H1 (cell line): ENCODE measurements at regions not wholly inside any gene's neighbourhood (a gene's known extent, or its start where the extent isn't known, plus 50 kb on each side); places are given as distances from the start of the nearest gene placed in this dataset.

Experiments used
- CTCF ChIA-PET: fragments of 300-600 bp; sonication (Branson Sonifier 250); formaldehyde crosslinking; loops from one replicate; lab custom pipeline; 2021; ENCODE audit not compliant: partially characterized antibody; lab: Charles Lee
- POLR2A ChIA-PET: fragments of 300-600 bp; sonication (Branson Sonifier 250); formaldehyde crosslinking; loops from one replicate; lab custom pipeline; 2021; ENCODE audit warnings: inconsistent platforms; ENCODE audit not compliant: partially characterized antibody; lab: Charles Lee
- DNase-seq, 2 experiments: peaks; one replicate each; pipeline versions ENCODE4 v3.0.0 to v3.0.0-alpha.2; 2010 to 2022; ENCODE audit warnings: low spot score in 2 of 2, low read depth in 1 of 2, mixed read lengths in 1 of 2
- FAIRE-seq: peaks from 2 replicates; lab custom pipeline; 2011; peaks lifted over from hg19 to GRCh38; lab: Jason Lieb, UNC
- H2AFZ ChIP-seq: 2 replicates; pipeline ENCODE4 v1.8.1; 2012; ENCODE audit warnings: low read length, inconsistent platforms
- H2AK5ac ChIP-seq: 2 replicates; pipeline ENCODE4 v1.6.1; 2013; ENCODE audit warnings: low read depth, low read length
- H2BK120ac ChIP-seq: replicated peaks from 2 replicates; pipeline ENCODE3; 2013; ENCODE audit warnings: low read depth, low read length, inconsistent platforms
- H2BK12ac ChIP-seq: 2 replicates; pipeline ENCODE4 v1.6.1; 2013; ENCODE audit warnings: low read depth, low read length
- H2BK15ac ChIP-seq: 2 replicates; pipeline ENCODE4 v1.6.1; 2013; ENCODE audit warnings: low read length
- H2BK20ac ChIP-seq: 2 replicates; pipeline ENCODE4 v1.6.1; 2013; ENCODE audit warnings: low read length
- H2BK5ac ChIP-seq: 2 replicates; pipeline ENCODE4 v1.6.1; 2013; ENCODE audit warnings: low read depth, low read length
- H3K14ac ChIP-seq: 2 replicates; pipeline ENCODE4 v1.6.1; 2013; ENCODE audit warnings: inconsistent platforms; ENCODE audit not compliant: insufficient read length
- H3K18ac ChIP-seq: 2 replicates; pipeline ENCODE4 v1.6.1; 2013; ENCODE audit warnings: low read length; ENCODE audit errors: extremely low read depth
- H3K23ac ChIP-seq: 2 replicates; pipeline ENCODE4 v1.6.1; 2013; ENCODE audit warnings: inconsistent platforms; ENCODE audit not compliant: insufficient read length
- H3K23me2 ChIP-seq: 2 replicates; pipeline ENCODE4 v1.6.1; 2013; ENCODE audit warnings: low read depth, low read length
- H3K27ac ChIP-seq: 2 replicates; pipeline ENCODE4 v1.6.1; 2011; ENCODE audit warnings: low read depth, low read length, inconsistent platforms
- H3K27me3 ChIP-seq, 4 experiments: replicated peaks in 1 of 4; 1 replicate in 1 of 4; 2 replicates in 3 of 4; pipeline versions ENCODE4 v1.6.1 to v1.8.1; 2011 to 2013; ENCODE audit warnings: low read length in 3 of 4, mild to moderate bottlenecking in 3 of 4, inconsistent platforms in 2 of 4, mixed read lengths in 2 of 4, moderate library complexity in 1 of 4; ENCODE audit not compliant: control insufficient read depth in 3 of 4, insufficient read depth in 3 of 4; ENCODE audit errors: extremely low read depth in 1 of 4
- H3K36me3 ChIP-seq, 4 experiments: 2 replicates each; pipeline versions ENCODE4 v1.6.1 to v1.8.1; 2011 to 2013; ENCODE audit warnings: mild to moderate bottlenecking in 4 of 4, low read length in 3 of 4, moderate library complexity in 2 of 4, control low read depth in 1 of 4, inconsistent platforms in 1 of 4; ENCODE audit not compliant: insufficient read depth in 4 of 4, control insufficient read depth in 2 of 4
- H3K4ac ChIP-seq: replicated peaks from 2 replicates; pipeline ENCODE3; 2013; ENCODE audit warnings: low read length, low read depth, mixed read lengths, inconsistent platforms; ENCODE audit not compliant: insufficient read length
- H3K4me1 ChIP-seq, 4 experiments: replicated peaks in 1 of 4; 1 replicate in 1 of 4; 2 replicates in 3 of 4; pipeline versions ENCODE4 v1.6.1 to v1.8.1; 2011 to 2013; ENCODE audit warnings: low read length in 3 of 4, inconsistent platforms in 2 of 4, mixed read lengths in 1 of 4; ENCODE audit not compliant: insufficient read depth in 4 of 4, control insufficient read depth in 3 of 4
- H3K4me2 ChIP-seq, 2 experiments: 2 replicates each; pipeline versions ENCODE4 v1.6.1 to v1.8.1; 2011 to 2013; ENCODE audit warnings: low read depth in 2 of 2, low read length in 2 of 2, control low read depth in 1 of 2, inconsistent platforms in 1 of 2, mild to moderate bottlenecking in 1 of 2; ENCODE audit not compliant: insufficient read depth in 1 of 2
- H3K4me3 ChIP-seq, 4 experiments: fragments of 200-600, 300-600 bp in 1 of 4; sonication (generic), shearing (Covaris generic), sonication (Bioruptor Twin) in 1 of 4; 2 replicates each; pipeline versions ENCODE4 v1.5.1 to v1.8.1; 2011 to 2016; ENCODE audit warnings: low read length in 4 of 4, low read depth in 3 of 4, control low read depth in 2 of 4, inconsistent platforms in 2 of 4, mild to moderate bottlenecking in 2 of 4, mixed read lengths in 1 of 4, moderate library complexity in 1 of 4; ENCODE audit not compliant: insufficient read depth in 2 of 4; ENCODE audit errors: extremely low read depth in 1 of 4
- H3K56ac ChIP-seq: replicated peaks from 2 replicates; pipeline ENCODE3; 2013; ENCODE audit warnings: low read depth, mild to moderate bottlenecking, mixed read lengths, low read length, inconsistent platforms; ENCODE audit not compliant: insufficient read length
- H3K79me1 ChIP-seq: 2 replicates; pipeline ENCODE4 v1.6.1; 2013; ENCODE audit warnings: low read depth, low read length, control low read depth
- H3K79me2 ChIP-seq, 2 experiments: 2 replicates each; pipeline versions ENCODE4 v1.6.1 to v1.8.1; 2012 to 2013; ENCODE audit warnings: low read length in 2 of 2, mild to moderate bottlenecking in 2 of 2, inconsistent platforms in 1 of 2; ENCODE audit not compliant: insufficient read depth in 2 of 2, control insufficient read depth in 1 of 2
- H3K9ac ChIP-seq, 4 experiments: replicated peaks in 1 of 4; 1 replicate in 1 of 4; 2 replicates in 3 of 4; pipeline versions ENCODE4 v1.6.1 to v1.8.1; 2011 to 2013; ENCODE audit warnings: low read depth in 3 of 4, low read length in 3 of 4, control low read depth in 2 of 4, mild to moderate bottlenecking in 2 of 4, moderate library complexity in 2 of 4, inconsistent platforms in 1 of 4; ENCODE audit errors: extremely low read depth in 1 of 4
- H3K9me3 ChIP-seq, 2 experiments: 2 replicates each; pipeline versions ENCODE4 v1.6.1 to v1.8.1; 2012 to 2013; ENCODE audit warnings: mild to moderate bottlenecking in 2 of 2, moderate library complexity in 2 of 2, control low read depth in 1 of 2, inconsistent platforms in 1 of 2, low read depth in 1 of 2, low read length in 1 of 2, mixed read lengths in 1 of 2; ENCODE audit not compliant: insufficient read depth in 2 of 2
- H4K20me1 ChIP-seq, 2 experiments: replicated peaks in 1 of 2; 2 replicates each; pipeline versions ENCODE3 to v1.8.1; 2011 to 2013; ENCODE audit warnings: inconsistent platforms in 2 of 2, low read length in 2 of 2, mild to moderate bottlenecking in 1 of 2; ENCODE audit not compliant: insufficient read depth in 2 of 2, control insufficient read depth in 1 of 2
- H4K5ac ChIP-seq: 2 replicates; pipeline ENCODE4 v1.6.1; 2013; ENCODE audit warnings: low read length, low read depth, mixed read lengths, inconsistent platforms; ENCODE audit not compliant: insufficient read length
- H4K8ac ChIP-seq: 2 replicates; pipeline ENCODE4 v1.8.0; 2013; ENCODE audit warnings: mild to moderate bottlenecking, moderate library complexity, low read length, inconsistent platforms; ENCODE audit not compliant: insufficient read depth; ENCODE audit errors: extremely low read depth
- H4K91ac ChIP-seq: replicated peaks from 2 replicates; pipeline ENCODE3; 2013; ENCODE audit warnings: low read length, mixed read lengths, inconsistent platforms; ENCODE audit not compliant: insufficient read length
- FOSL1 ChIP-seq: IDR thresholded peaks from 2 replicates; pipeline ENCODE4 v1.6.1; 2011; ENCODE audit warnings: mild to moderate bottlenecking, low read depth, low read length, moderate library complexity; ENCODE audit not compliant: insufficient read depth
- HDAC2 ChIP-seq, 2 experiments: fragments of 300-600 bp in 1 of 2; sonication (generic) in 1 of 2; IDR thresholded peaks; 2 replicates each; pipeline ENCODE4 v1.6.1; 2011 to 2012; ENCODE audit warnings: low read depth in 2 of 2, low read length in 2 of 2, mild to moderate bottlenecking in 2 of 2, moderate library complexity in 2 of 2, borderline replicate concordance in 1 of 2, inconsistent platforms in 1 of 2
- JUN ChIP-seq: IDR thresholded peaks from 2 replicates; pipeline ENCODE4 v1.6.1; 2011; ENCODE audit warnings: low read depth, mild to moderate bottlenecking, improper control_type of control experiment, low read length
- RAD21 ChIP-seq, 2 experiments: IDR thresholded peaks in 1 of 2; conservative IDR thresholded peaks in 1 of 2; 2 replicates each; pipeline ENCODE4 v1.6.1; 2011; ENCODE audit warnings: low read depth in 2 of 2, low read length in 2 of 2, improper control_type of control experiment in 1 of 2, inconsistent platforms in 1 of 2, mild to moderate bottlenecking in 1 of 2, moderate library complexity in 1 of 2
- SIX5 ChIP-seq: IDR thresholded peaks from 2 replicates; pipeline ENCODE4 v1.6.1; 2011; ENCODE audit warnings: mild to moderate bottlenecking, low read depth, low read length
- SP4 ChIP-seq: IDR thresholded peaks from 2 replicates; pipeline ENCODE4 v1.6.1; 2012; ENCODE audit warnings: low read length, inconsistent platforms
- TBP ChIP-seq: IDR thresholded peaks from 2 replicates; pipeline ENCODE4 v1.6.1; 2011; ENCODE audit warnings: low read depth, low read length, improper control_type of control experiment
- WGBS, 2 experiments: shearing (Covaris generic) in 1 of 2; methylation state at CpG; one replicate each; pipeline versions ENCODE4 v1.1.6 to v1.1.7; 2013 to 2015; ENCODE audit warnings: low lambda C conversion rate in 2 of 2, mixed read lengths in 2 of 2, inconsistent platforms in 1 of 2, low coverage in 1 of 2, missing lambda C conversion rate in 1 of 2; ENCODE audit not compliant: insufficient replicate concordance in 2 of 2, insufficient coverage in 1 of 2, insufficient read length in 1 of 2; ENCODE audit errors: extremely low coverage in 1 of 2, missing lambda C conversion rate in 1 of 2; 5-methylcytosine and 5-hydroxymethylcytosine counted together

DNA sequence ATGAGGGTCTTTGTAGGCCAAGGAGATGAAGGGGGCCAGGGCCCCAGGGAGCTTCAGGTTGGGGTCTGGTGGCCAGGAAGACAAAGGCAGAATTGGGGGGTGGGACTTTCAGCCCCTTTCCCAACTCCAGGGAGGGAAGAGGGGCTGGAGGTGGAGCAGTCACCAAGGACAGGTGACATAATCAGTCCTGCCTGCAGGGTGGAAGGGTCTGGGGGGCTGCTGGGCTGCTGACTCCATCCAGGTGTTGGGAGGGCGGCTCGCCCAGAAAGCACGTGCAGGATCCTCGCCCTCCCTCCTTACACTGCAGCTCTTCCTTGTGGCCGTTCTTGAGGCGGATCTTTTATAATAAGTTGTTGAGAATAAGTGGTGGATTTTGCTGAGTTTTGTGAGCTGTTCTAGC is 1491.1 kb downstream of the TBC1D22A start:
- no peak overlapping the region for H2BK120ac ChIP-seq
- FAIRE-seq (no peak), DNase-seq (no peak)
- no peaks in the 10 kb centered on the region for H3K79me1 ChIP-seq
- no peak overlapping the region for H3K23ac ChIP-seq
- 87% methylated on average over 3 of the region's 6 CpGs; no CpG with 5 or more reads in 1 of the 2 experiments for WGBS, 2 experiments
- H2AK5ac ChIP-seq = no peak overlapping the region
- H3K4me1 ChIP-seq = peaks cover 3 to 7% (median 5%) of the 10 kb centered on the region in 4 experiments
- H3K9ac ChIP-seq = no peak overlapping the region
- ChIA-PET CTCF (interaction anchor here (1.1 kb wide), 1 partner anchor 11 kb away, joined by 4 read pairs; no protein-coding TSS in a partner anchor), POLR2A (no interaction called here)
- H3K79me2 ChIP-seq = no peaks in the 10 kb centered on the region
- H2AFZ ChIP-seq = no peak overlapping the region
- peak overlapping the region; percentile 54 for H4K91ac ChIP-seq
- no peak overlapping the region for H3K4ac ChIP-seq
- no peak overlapping the region for H3K27ac ChIP-seq
- peaks cover 0 to 8% (median 1%) of the 10 kb centered on the region in 4 experiments; a peak in 1 of 7 replicates for H3K27me3 ChIP-seq
- H2BK12ac ChIP-seq = no peak overlapping the region
- H4K8ac ChIP-seq = peak overlapping the region; percentile 18; the same call in 1 of the 2 replicates
- H4K5ac ChIP-seq = no peak overlapping the region
- no peaks in the 10 kb centered on the region for H3K23me2 ChIP-seq
- H3K56ac ChIP-seq = no peak overlapping the region
- H3K36me3 ChIP-seq = no peaks in the 10 kb centered on the region
- H3K14ac ChIP-seq = no peak overlapping the region
- no peak overlapping the region for H2BK5ac ChIP-seq
- H3K9me3 ChIP-seq = no peaks in the 10 kb centered on the region
- H3K4me2 ChIP-seq = no peak overlapping the region
- H2BK15ac ChIP-seq = no peak overlapping the region
- H3K18ac ChIP-seq = no peak overlapping the region; the same call in 1 of the 2 replicates
- TF ChIP-seq SIX5 (no peak), SP4 (no peak), FOSL1 (no peak), RAD21 (IDR thresholded peaks at IDR 0.05 in 1 of 2, conservative IDR thresholded peaks at IDR 0.05 in 1 of 2; ENCODE audit: low read depth in 2 of 2, low read length in 2 of 2) (0 out of 4 replicates have a peak, but pooled peaks of 1 of the 2 experiments have one; percentile 3), JUN (no peak), HDAC2 (IDR thresholded peaks at IDR 0.05; ENCODE audit: borderline replicate concordance in 1 of 2, low read depth in 2 of 2, low read length in 2 of 2) (no peak), TBP (no peak)
- no peak overlapping the region for H3K4me3 ChIP-seq
- H2BK20ac ChIP-seq = no peak overlapping the region
- H4K20me1 ChIP-seq = no peaks in the 10 kb centered on the region
